HG03469 (cell line): ENCODE measurements at regions not wholly inside any gene's neighbourhood (a gene's known extent, or its start where the extent isn't known, plus 50 kb on each side); places are given as distances from the start of the nearest gene placed in this dataset.
"Not testable (repeated sequence)": the region's sequence is repeated elsewhere in the genome, so short reads cannot be mapped to it uniquely, and the experiment has no call there.

Experiments
- ATAC-seq: cut with Tn5 transposase; IDR thresholded peaks from one replicate; pipeline ENCODE4 v1.9.1; 2021; ENCODE audit warnings: mild to moderate bottlenecking, moderate library complexity, moderate number of reproducible peaks; ENCODE audit not compliant: unreplicated experiment

GRCh38 chr6:25175681-25176080 lies 103.5 kb upstream of the CARMIL1 start:
- ATAC-seq = no peak

GRCh38 chr6:25176466-25176865 lies 102.7 kb upstream of the CARMIL1 start:
- no peak for ATAC-seq

- ATAC-seq = no peak
Measured at GRCh38 chr6:25177500-25178028, 101.6 kb upstream of the CARMIL1 start.

- ATAC-seq = no peak
Measured at GRCh38 chr6:25178336-25179035, 100.7 kb upstream of the CARMIL1 start.

- ATAC-seq = no peak
Measured at GRCh38 chr6:25179051-25179778, 100.0 kb upstream of the CARMIL1 start.

GRCh38 chr6:25180630-25181349 lies 98.4 kb upstream of the CARMIL1 start:
- no peak for ATAC-seq

- no peak for ATAC-seq
Measured at GRCh38 chr6:25181350-25181724, 97.8 kb upstream of the CARMIL1 start.

- no peak for ATAC-seq
Measured at GRCh38 chr6:25181923-25182322, 97.3 kb upstream of the CARMIL1 start.

GRCh38 chr6:25186919-25187318 lies 92.3 kb upstream of the CARMIL1 start:
- no peak for ATAC-seq

GRCh38 chr6:25188232-25188631 lies 90.9 kb upstream of the CARMIL1 start:
- ATAC-seq = no peak

- no peak for ATAC-seq
Measured at GRCh38 chr6:25192590-25193459, 86.3 kb upstream of the CARMIL1 start.

GRCh38 chr6:25193460-25194171 lies 85.6 kb upstream of the CARMIL1 start:
- ATAC-seq = no peak

GRCh38 chr6:25194172-25194678 lies 84.9 kb upstream of the CARMIL1 start:
- no peak for ATAC-seq

- ATAC-seq = no peak
Measured at GRCh38 chr6:25196464-25196863, 82.7 kb upstream of the CARMIL1 start.

- no peak for ATAC-seq
Measured at GRCh38 chr6:25197111-25197510, 82.1 kb upstream of the CARMIL1 start.

- no peak for ATAC-seq
Measured at GRCh38 chr6:25199544-25199943, 79.6 kb upstream of the CARMIL1 start.

GRCh38 chr6:25202504-25202903 lies 76.7 kb upstream of the CARMIL1 start:
- no peak for ATAC-seq

- ATAC-seq = no peak
Measured at GRCh38 chr6:25205629-25206028, 73.5 kb upstream of the CARMIL1 start.

- ATAC-seq = not testable (repeated sequence)
Measured at GRCh38 chr6:25207453-25208155, 71.6 kb upstream of the CARMIL1 start.
